ENCODE measurements at regions not wholly inside any gene's neighbourhood (a gene's known extent, or its start where the extent isn't known, plus 50 kb on each side); places are given as distances from the start of the nearest gene placed in this dataset.

DNA sequence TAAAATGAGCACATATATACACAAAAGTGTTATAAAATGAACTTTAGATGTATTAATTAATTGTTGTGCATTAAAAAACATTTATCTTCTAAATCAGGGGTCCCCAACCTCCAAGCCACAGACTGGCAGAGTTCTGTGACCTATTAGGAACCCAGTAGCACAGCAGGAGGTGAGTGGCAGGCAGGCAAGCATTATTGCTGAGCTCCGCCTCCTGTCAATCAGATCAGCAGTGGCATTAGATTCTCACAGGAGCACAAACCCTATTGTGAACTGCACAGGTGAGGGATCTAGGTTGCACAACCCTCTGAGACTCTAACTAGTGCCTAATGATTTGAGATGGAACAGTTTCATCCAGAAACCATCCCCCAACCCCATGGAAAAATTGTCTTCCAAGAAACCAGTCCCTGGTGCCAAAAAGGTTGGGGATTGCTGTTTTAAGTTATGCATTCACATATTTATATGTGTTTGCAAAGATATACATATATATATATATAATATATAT is 583.7 kb downstream of the KCNJ2 start:
- DNase-seq, result no peak

DNA sequence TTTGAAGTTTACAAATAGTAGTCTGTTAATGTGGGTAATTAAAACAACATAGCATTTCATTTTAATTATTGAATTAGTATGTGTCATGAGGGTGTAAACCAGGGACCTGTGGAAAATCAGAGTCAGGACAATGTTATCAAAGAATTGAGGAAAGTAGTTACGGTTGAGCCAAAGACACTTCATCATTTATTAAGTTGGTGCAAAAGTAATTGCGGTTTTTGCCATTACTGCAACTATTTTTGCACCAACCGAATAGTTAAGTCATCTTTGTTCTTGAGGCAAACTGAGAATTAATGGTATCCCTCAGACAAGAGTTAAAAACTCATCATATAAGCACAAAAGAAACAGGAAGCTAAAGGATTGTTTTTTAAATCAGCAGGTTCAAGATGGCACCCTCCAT is 593.7 kb downstream of the KCNJ2 start:
- DNase-seq, result no peak

DNA sequence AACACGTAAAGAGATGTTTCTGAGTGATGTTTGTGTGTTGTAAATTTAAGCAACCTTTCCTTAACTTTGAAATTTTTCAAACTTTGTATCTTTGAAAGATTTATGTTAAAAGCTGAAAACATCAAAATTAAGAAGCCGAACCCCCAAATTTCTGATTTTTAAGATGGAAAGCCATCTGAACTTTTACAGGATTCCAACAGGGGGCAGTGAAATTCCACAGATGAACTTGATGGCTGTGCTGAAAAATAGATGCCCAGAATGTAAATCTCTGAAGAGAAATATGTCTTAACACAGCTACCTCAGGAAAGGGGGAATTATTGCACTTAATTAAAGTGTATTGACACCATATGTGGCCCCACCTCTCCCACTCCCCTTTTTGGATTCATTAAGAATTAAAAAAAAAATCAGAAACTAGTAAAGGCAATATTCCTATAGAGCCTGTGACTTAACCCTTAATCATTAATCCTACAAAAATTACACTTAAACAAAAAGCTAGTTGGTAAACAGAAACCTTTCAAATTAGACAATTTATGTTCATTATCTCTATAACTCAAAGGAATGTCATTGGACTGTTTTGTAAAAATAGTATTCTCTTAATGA is 597.9 kb downstream of the KCNJ2 start:
- DNase-seq, result no peak

DNA sequence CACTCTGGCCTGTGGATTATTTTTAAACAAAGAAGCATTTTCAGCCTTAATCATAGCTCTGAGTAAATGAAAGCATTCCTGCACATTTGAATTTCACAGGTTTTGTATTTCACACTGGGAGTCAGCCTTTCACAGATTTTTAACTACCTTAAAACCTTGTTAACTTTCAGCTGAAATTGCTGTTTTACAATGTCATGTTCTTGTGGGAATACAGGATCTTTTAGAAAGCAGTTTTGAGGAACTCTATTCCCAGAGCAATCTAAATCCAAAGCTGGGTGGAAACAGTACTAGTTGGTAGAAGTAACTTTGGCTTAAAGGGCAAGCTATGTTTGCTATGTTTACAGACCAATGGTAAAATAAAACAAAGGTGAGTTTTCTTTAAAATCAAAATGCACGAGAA is 600.6 kb downstream of the KCNJ2 start:
- no peak for DNase-seq

DNA sequence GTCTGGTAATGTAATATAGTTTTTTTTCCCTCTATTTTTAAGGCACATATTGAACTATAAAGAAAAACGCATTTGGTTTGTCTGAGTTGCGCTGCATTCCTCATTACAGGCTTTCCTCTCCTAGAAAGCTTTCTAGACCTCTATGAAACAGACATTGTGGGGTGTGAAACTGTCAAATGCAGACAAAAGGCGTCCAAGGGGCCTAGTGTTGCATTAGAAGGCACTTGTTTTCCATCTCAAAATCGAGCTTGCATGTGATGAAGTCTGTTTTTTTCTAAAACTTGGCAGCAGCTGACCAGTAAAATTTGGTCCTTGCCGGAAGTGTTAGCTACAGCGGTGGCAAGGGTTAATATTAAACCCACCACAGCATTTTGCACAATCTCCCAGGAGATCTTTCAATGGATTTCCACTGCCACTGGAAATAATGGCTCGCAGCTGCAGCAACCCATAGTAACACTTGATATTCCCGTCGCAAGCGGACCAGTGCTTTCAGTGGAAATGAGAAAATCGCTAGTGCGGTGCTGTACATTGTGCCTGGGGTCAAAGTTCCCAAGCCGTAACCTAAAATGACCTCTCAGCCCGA is 602.6 kb downstream of the KCNJ2 start:
- DNase-seq, result no peak

DNA sequence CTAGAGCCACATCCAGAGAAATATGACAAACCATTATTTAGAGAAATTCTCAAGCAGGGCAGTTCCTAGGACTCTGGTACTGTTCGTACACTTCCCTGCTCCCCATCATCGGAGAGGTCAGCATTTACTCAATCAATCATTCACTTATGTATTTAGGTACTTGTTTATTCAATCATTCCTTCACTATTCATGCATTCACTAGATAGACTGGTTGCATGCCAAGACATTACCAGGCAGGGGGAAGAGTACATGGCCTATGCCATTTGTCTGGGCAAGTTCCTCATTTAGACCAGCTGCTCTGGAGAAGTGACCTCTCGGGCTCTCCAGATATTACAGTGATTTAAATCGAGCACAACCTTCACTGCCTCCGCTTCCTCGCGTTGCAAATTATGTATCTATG is 603.4 kb downstream of the KCNJ2 start:
- no peak for DNase-seq

DNA sequence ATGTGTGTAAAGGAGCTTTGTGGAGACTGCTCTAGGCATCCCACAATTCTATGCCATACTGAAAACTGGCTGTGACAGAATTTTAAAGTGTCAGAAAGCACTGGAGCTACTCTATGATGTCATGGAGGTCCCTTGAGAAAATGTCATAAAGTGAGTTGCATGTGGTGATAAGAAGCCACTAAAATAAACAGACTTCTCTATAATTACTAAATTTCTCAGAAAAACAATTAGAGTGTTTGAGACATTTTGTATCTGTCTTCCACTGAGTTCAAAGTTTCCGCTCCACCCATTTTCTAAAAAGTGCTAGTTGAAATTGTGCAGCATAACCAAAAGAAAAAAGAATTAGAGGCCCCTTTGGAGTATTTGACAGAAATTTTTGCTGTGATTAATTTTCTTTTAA is 603.9 kb downstream of the KCNJ2 start:
- DNase-seq, result no peak

DNA sequence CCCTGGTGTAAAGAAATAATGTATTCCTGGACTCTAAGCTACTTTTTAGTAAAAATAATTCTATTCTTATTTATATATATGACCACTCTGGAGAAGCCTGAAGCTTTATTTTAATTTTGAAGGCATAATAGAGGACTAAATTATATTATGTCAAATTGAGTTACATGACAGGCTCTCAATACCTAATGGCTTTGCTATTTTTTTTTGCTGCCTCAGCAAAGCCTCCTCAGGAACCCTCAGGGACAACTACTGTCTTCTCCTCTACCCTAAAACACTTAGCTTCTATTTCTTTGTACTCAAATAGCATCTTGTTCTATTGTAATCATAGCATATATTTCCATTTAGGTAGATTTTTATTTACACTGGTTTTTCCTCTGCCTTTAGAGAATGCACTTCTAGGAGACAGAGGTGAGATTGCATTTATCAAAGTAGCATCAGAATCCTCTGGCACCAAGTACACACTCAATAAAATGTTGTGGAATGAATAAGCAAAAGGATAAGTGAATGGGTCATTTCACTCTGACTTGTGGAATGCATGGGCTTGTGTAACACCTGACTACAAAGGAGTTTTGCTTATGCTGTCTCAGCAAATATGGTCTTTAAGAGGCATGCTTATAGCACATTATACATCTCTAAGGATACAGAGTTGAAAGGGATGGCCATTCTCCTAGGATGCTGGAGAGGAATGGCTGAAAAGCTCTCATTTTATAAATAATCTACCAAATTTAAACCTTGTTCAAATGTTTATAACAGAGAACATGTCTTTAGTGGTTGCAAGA is 605.2 kb downstream of the KCNJ2 start:
- DNase-seq, result no peak

DNA sequence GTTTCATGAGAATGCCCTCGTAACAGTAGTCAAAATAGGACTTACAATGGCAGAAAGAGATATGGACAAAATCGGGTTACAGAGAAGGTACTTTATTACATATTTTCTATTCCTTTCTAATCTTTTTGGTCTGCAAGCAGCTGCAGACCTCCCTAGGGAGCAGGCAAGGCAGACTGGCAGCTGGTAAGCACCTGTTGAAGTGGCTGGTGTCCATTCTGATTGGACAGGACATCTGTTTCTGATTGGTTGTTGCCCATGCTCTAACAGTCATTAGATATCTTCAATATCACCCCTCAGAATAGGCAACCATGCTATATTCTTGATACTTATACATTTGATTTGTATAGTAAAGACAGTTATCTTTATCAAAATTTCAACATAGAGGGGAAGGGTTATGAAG is 606.3 kb downstream of the KCNJ2 start:
- no peak for DNase-seq

DNA sequence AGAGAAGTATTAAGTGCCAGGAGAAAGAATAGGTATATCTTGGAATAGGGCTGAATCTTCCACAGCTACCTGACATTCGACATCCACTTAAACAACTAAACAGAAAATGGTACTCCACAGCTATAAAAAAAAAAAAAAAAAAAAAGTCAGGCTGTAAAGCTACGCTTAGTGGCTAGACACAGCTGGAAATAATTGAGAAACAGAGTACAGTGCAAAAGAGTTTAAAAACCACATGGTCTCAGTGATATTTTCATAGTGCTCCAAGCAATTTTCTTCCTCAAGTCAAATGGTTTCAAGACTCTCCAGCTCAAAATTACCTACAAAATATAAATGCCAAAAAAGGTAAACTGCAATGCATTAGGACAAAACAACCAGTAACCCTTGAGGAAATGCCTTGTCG is 607.1 kb downstream of the KCNJ2 start:
- DNase-seq, result no peak

DNA sequence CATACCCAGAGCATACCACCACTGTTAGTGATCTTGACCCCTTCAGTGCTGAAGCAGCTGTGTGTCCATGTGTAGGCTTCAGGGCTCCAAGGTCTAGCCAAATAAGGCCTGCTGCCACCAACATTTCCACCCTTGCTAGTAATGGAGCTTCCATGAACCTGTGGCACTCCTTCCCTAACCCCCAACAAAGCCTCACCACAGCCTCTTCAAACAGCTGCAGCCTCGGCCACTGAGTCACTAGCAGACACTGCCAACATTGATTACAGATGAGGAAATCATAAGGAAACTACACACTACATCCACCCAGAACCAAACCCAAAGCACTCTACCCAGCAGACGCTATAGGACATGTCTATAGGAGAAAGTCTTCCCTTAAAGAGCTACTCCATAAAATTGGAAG is 610.7 kb downstream of the KCNJ2 start:
- no peak for DNase-seq

DNA sequence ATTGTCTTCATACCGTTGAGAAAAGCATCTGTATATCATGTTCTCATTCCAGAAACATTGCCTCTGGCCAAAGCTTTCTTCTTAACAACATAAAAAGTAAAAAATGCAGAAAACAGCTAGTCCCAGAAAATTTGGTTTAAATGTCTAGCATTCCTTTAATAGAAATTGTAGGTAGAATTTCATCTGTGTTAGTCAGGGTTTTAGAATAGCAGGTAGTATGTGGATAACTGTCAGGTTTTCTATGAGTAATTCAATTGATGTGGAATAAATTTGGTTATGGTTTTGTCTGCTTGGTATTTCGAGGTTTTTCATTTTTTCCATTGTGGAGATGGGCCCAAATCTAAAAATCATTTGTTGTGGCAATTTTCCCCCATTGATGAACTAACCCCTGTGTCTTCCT is 616.7 kb downstream of the KCNJ2 start:
- DNase-seq, result no peak

DNA sequence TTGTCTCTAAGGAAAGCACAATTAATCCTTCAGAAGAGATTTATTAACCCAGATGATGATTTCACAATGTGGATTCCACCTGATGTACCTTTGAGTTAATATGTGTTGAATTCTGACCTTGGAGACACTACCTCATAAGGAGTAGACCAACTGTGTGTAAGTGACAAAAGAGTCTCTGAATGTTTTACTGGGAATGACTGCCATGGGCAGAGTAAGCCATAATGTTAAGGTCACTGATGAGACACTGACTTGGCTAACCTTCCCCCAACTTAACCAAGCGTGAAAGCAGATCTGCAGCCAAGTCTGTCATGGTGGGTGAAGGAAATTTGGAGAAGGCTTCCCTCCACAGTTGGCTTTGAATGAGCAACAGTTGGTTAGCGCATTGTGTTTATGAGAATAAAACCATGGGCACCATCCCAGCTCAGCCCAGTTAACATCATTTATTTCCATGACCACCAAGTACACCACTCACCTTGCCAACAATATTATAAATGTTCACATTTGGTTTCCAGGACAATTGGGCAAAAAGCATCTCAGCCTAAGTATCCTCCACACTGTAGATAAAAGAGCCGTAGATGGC is 618.5 kb downstream of the KCNJ2 start:
- no peak for DNase-seq

DNA sequence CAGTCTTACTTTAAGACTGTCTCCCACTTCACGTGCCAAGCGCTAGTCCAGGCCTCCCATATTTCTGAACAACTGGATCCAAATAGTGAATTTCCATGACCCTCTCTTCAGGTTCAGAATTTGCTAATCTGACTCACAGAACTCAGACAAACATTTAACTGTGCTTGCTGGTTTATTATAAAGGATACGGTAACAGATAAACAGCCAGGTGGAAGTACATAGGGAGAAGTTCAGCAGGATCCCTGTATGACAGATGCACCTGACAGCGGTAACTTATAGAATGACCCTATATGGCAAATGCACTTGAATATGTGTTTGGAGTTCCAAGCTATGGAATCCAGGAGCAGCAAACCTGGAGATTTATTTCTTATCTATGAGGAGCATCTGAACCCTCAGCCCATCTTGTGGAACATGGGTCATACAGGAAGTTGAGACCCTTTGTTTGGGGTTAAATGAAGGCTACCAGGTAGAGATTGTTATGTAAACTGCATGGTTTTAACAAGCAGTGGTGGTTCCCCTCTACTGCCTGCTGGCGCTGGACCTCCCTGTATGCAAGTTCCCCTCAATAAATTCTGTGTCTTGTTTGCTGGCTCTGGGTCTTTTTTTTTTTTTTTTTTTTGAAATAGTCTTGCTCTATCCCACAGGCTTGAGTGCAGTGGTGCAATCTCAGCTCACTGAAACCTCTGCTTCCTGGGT is 622.6 kb downstream of the KCNJ2 start:
- DNase-seq, result no peak

DNA sequence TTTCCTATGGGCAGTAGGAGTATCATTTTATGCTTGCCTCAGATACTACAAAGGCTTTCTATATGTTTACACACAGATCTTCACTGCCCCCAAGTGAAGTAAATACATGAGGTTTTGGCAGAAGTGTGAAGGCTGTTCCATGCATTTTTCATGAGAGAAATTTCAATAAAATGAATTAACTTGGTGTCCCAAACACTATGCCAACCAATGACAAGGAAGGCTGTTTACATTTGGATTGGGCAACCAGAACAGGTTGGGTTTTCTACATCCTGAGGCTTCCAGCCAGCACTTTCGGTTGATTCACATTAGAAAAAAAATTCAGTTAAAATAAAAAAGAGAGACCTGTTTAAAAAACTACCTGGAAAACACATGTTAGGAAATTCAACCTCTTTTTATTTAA is 625.4 kb downstream of the KCNJ2 start:
- DNase-seq, result no peak

DNA sequence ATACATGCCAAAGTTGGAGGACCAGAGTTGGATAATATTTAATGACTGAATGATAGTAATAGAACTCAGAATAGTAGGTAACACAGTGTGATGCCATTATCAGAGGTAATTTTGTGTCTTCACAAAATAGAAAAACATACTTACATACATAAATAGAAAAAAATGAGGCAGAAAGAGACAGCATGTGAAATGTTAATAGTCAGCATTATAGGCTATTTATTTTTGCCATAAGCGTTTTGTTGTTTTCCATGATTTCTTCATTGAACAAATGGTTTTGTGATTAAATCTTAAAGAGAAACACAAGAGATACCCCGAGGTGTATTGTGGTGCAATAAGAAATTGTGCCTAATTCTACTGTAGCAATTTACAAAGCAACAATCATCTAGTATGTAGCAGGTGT is 626.3 kb downstream of the KCNJ2 start:
- DNase-seq, result no peak

DNA sequence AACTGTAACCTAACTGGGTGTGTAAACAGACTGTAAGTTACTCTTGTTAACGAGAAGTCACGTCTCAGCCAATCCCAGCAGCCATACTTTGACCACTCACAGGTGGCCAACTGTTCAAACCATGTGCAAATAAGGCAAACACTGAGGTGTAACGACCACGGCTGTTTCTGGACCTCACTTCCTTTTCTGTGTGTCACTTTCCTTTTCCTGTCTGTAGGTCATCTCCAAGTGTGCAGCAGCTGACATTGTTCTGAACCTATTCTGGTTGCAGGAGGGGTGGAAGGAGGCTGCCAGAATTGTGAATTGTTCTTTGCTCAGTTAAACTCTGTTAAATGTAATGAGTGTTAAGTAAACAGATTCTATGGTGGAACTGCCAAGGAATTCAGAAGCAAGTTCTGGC is 627.4 kb downstream of the KCNJ2 start:
- no peak for DNase-seq

DNA sequence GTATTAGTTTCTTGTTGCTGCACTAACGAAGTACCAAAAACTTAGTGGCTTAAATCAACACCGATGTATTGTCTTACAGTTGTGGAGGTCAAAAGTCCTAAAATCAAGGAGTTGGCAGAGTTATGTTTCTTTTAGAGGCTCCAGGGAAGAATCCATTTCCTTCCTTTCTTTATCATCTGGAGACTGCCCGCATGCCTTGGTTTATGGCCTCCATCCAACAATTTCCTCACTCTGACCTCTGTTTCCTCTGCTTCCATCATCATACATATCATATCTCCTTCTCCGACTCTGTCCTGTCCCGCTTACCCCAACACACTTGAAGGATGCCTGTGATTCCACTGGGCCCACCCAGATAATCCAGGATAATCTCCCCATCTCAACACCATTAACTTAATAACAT is 627.8 kb downstream of the KCNJ2 start:
- no peak for DNase-seq

DNA sequence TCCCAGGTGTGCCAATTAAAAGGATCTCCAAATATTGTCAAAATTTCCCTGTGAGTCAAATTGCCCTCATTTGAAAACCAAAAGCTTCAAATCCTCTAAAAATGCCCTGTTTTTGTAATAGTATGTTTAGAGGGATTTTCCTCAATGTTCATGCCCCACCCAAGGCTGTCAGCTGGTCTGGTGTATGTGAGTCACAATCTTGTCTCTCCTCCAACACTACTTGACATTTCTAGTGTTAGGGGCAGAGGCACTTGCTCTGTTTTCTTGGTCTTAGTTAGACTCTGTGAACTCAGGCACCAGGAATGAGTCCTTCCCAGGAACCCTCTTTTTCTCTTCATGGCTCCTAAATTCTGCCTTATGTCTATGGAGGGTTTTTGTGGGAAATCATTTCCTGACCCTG is 634.8 kb downstream of the KCNJ2 start:
- DNase-seq, result no peak

DNA sequence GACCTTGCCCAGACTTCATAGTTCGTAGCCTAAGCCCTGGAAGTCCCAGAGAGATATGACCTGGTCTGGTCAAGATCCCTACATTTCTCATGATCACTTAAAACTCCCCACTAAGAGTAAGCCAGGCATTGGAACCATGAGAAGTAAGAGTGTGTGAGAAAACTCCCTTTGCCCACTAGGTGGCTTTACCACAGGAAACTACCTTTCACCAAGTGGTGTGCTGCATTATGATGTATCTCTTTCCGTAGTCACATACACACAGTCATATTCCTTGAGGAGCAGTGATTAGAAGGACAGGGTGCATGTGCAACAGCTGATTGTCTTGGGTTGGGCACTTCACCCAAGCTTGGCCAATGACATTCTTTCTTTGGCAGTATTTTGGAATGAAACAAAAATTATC is 639.3 kb downstream of the KCNJ2 start:
- DNase-seq, result no peak

DNA sequence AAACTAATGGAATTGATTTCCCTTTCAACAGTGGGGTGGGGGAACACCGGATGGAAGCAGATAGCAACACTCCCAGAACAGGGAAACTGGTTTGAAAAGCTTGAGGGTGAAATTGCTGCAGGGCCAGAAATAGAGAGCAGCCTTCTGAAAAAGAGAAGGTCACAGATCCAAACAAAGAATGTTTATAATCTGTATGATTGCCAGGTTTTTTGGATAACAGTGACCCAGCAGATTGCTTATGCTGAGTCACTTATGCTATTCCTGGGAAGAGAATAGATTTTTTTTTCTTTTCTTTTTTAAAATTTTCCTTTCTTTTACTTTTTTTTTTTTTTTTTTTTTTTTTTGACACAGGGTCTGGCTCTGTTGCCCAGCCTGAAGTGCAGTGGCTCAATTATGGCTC is 641.3 kb downstream of the KCNJ2 start:
- DNase-seq, result no peak

DNA sequence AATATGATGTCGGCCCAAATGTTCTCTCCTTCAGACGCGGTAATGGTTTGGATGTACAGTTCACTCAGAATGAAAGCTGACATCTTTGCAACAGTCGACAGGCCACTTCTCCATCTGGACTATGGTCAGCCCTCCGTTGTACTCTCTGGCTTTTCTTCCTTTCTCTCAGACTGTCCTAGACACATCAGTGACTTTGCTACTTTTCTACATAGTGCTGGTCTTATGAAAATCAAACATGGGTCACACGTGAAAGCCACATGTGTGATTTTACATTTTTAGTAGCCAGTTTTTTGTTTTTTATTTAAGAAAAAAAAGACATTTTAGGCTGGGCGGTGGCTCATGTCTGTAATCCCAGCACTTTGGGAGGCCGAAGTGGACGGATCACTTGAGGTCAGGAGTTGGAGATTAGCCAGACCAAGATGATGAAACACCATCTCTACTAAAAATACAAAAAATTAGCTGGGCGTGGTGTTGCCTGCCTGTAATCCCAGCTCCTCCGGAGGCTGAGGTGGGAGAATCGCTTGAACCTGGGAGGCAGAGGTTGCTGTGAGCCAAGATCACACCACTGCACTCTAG is 644.1 kb downstream of the KCNJ2 start:
- no peak for DNase-seq

DNA sequence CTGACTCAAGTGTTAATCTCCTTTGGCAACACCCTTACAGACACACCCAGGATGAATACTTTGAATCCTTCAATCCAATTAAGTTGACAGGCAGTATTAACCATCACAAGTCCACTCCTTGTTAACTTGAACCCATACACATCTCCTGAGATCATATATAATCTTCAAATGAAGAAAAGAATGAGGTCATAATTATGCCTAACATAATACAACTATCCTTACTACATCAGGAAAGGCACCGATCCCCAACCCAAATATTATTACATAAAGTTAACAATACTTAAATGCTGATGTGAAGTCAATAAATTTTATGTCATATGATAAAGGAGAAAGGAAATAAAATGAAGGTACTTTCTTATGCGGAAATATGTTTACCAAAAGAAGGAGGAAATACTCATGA is 649.9 kb downstream of the KCNJ2 start:
- DNase-seq, result no peak
